ENCODE measurements at regions not wholly inside any gene's neighbourhood (a gene's known extent, or its start where the extent isn't known, plus 50 kb on each side); places are given as distances from the start of the nearest gene placed in this dataset.

DNA sequence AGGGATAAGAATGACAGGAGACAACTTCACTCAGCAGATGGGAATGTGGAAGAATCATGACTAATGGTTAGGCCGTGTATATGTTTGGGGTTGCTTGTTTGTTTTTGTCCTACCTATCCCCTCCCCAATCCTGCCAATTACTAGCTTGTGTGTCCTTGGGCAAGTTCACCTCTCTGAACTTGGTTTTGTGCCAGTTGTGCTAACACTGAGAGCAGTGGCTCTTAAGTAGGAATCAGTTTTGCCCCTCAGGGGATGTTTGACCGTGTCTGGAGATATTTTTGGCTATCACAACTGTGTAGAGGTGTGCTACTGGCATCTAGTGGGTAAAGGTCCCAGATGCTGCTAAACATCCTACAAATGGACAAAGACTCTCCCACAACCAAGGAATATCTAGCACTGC lies 287.0 kb downstream of the DMRT2 start:
- TF ChIP-seq EP300 (IDR thresholded peaks at IDR 0.05) (no peak), POLR2AphosphoS5 (IDR thresholded peaks at IDR 0.05) (no peak)
- TF ChIP-seq, protein P1, sequence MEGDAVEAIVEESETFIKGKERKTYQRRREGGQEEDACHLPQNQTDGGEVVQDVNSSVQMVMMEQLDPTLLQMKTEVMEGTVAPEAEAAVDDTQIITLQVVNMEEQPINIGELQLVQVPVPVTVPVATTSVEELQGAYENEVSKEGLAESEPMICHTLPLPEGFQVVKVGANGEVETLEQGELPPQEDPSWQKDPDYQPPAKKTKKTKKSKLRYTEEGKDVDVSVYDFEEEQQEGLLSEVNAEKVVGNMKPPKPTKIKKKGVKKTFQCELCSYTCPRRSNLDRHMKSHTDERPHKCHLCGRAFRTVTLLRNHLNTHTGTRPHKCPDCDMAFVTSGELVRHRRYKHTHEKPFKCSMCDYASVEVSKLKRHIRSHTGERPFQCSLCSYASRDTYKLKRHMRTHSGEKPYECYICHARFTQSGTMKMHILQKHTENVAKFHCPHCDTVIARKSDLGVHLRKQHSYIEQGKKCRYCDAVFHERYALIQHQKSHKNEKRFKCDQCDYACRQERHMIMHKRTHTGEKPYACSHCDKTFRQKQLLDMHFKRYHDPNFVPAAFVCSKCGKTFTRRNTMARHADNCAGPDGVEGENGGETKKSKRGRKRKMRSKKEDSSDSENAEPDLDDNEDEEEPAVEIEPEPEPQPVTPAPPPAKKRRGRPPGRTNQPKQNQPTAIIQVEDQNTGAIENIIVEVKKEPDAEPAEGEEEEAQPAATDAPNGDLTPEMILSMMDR (IDR thresholded peaks at IDR 0.05), result no peak

All from stomach (tissue), 4 donors.